IPS-15b (cell line): ENCODE measurements at regions not wholly inside any gene's neighbourhood (a gene's known extent, or its start where the extent isn't known, plus 50 kb on each side); places are given as distances from the start of the nearest gene placed in this dataset.

Source experiments
- H3K27me3 ChIP-seq: one replicate; pipeline ENCODE4 v1.6.1; 2013; ENCODE audit warnings: low read length; ENCODE audit not compliant: control insufficient read depth, insufficient read depth
- H3K36me3 ChIP-seq: one replicate; pipeline ENCODE4 v1.6.1; 2013; ENCODE audit warnings: low read length; ENCODE audit not compliant: control insufficient read depth, insufficient read depth
- H3K4me1 ChIP-seq: one replicate; pipeline ENCODE4 v1.6.1; 2013; ENCODE audit warnings: mild to moderate bottlenecking, low read length; ENCODE audit not compliant: control insufficient read depth, insufficient read depth
- H3K4me3 ChIP-seq: one replicate; pipeline ENCODE4 v1.5.1; 2013; ENCODE audit warnings: low read depth, low read length
- H3K9ac ChIP-seq: one replicate; pipeline ENCODE4 v1.6.1; 2013; ENCODE audit warnings: low read depth, mild to moderate bottlenecking, low read length
- H3K9me3 ChIP-seq: one replicate; pipeline ENCODE4 v1.6.1; 2013; ENCODE audit warnings: mild to moderate bottlenecking, low read length; ENCODE audit not compliant: control insufficient read depth, insufficient read depth

- Histone ChIP-seq H3K9me3 (no peaks in the 10 kb centered on the region), H3K9ac (no peak overlapping the region), H3K4me3 (no peak overlapping the region), H3K36me3 (no peaks in the 10 kb centered on the region), H3K27me3 (no peaks in the 10 kb centered on the region), H3K4me1 (peaks cover 35% of the 10 kb centered on the region)
Measured at GRCh38 chr19:28292822-28293500, 920.0 kb downstream of the UQCRFS1 start.

GRCh38 chr19:28291874-28292273 is 921.1 kb downstream of the UQCRFS1 start:
- Histone ChIP-seq H3K9ac (no peak overlapping the region), H3K4me3 (no peak overlapping the region), H3K9me3 (no peaks in the 10 kb centered on the region), H3K27me3 (no peaks in the 10 kb centered on the region), H3K36me3 (no peaks in the 10 kb centered on the region), H3K4me1 (peaks cover 35% of the 10 kb centered on the region)

GRCh38 chr19:28290963-28291657 is 921.8 kb downstream of the UQCRFS1 start:
- H3K27me3 ChIP-seq, result no peaks in the 10 kb centered on the region
- H3K4me3 ChIP-seq, result no peak overlapping the region
- no peaks in the 10 kb centered on the region for H3K9me3 ChIP-seq
- no peaks in the 10 kb centered on the region for H3K36me3 ChIP-seq
- peaks cover 35% of the 10 kb centered on the region for H3K4me1 ChIP-seq
- no peak overlapping the region for H3K9ac ChIP-seq

GRCh38 chr19:28289295-28290063 is 923.5 kb downstream of the UQCRFS1 start:
- Histone ChIP-seq H3K27me3 (no peaks in the 10 kb centered on the region), H3K9me3 (no peaks in the 10 kb centered on the region), H3K9ac (no peak overlapping the region), H3K4me3 (no peak overlapping the region), H3K4me1 (peaks cover 35% of the 10 kb centered on the region), H3K36me3 (no peaks in the 10 kb centered on the region)

- H3K4me1 ChIP-seq, result peaks cover 31% of the 10 kb centered on the region
- H3K27me3 ChIP-seq, result no peaks in the 10 kb centered on the region
- H3K9ac ChIP-seq, result no peak overlapping the region
- H3K9me3 ChIP-seq, result no peaks in the 10 kb centered on the region
- no peak overlapping the region for H3K4me3 ChIP-seq
- H3K36me3 ChIP-seq, result no peaks in the 10 kb centered on the region
Measured at GRCh38 chr19:28288572-28289264, 924.2 kb downstream of the UQCRFS1 start.

- Histone ChIP-seq H3K9ac (no peak overlapping the region), H3K4me3 (no peak overlapping the region), H3K36me3 (no peaks in the 10 kb centered on the region), H3K27me3 (no peaks in the 10 kb centered on the region), H3K4me1 (peaks cover 14% of the 10 kb centered on the region), H3K9me3 (no peaks in the 10 kb centered on the region)
Measured at GRCh38 chr19:28285917-28286316, 927.0 kb downstream of the UQCRFS1 start.

- Histone ChIP-seq H3K36me3 (no peaks in the 10 kb centered on the region), H3K9me3 (no peaks in the 10 kb centered on the region), H3K4me1 (peaks cover 13% of the 10 kb centered on the region), H3K4me3 (no peak overlapping the region), H3K27me3 (no peaks in the 10 kb centered on the region), H3K9ac (no peak overlapping the region)
Measured at GRCh38 chr19:28285078-28285477, 927.9 kb downstream of the UQCRFS1 start.

GRCh38 chr19:28284389-28284788 is 928.6 kb downstream of the UQCRFS1 start:
- no peak overlapping the region for H3K4me3 ChIP-seq
- H3K9ac ChIP-seq, result no peak overlapping the region
- no peaks in the 10 kb centered on the region for H3K27me3 ChIP-seq
- no peaks in the 10 kb centered on the region for H3K9me3 ChIP-seq
- H3K36me3 ChIP-seq, result no peaks in the 10 kb centered on the region
- H3K4me1 ChIP-seq, result peaks cover 9% of the 10 kb centered on the region

- Histone ChIP-seq H3K4me3 (no peak overlapping the region), H3K9me3 (no peaks in the 10 kb centered on the region), H3K9ac (no peak overlapping the region), H3K36me3 (no peaks in the 10 kb centered on the region), H3K27me3 (no peaks in the 10 kb centered on the region), H3K4me1 (peaks cover 4% of the 10 kb centered on the region)
Measured at GRCh38 chr19:28283592-28283991, 929.4 kb downstream of the UQCRFS1 start.

GRCh38 chr19:28281676-28282075 is 931.3 kb downstream of the UQCRFS1 start:
- H3K9ac ChIP-seq, result no peak overlapping the region
- no peaks in the 10 kb centered on the region for H3K4me1 ChIP-seq
- H3K9me3 ChIP-seq, result no peaks in the 10 kb centered on the region
- no peaks in the 10 kb centered on the region for H3K27me3 ChIP-seq
- no peak overlapping the region for H3K4me3 ChIP-seq
- H3K36me3 ChIP-seq, result no peaks in the 10 kb centered on the region

- Histone ChIP-seq H3K36me3 (no peaks in the 10 kb centered on the region), H3K9ac (no peak overlapping the region), H3K9me3 (no peaks in the 10 kb centered on the region), H3K4me1 (no peaks in the 10 kb centered on the region), H3K4me3 (no peak overlapping the region), H3K27me3 (no peaks in the 10 kb centered on the region)
Measured at GRCh38 chr19:28264556-28264955, 948.4 kb downstream of the UQCRFS1 start.
